ENCODE measurements at regions not wholly inside any gene's neighbourhood (a gene's known extent, or its start where the extent isn't known, plus 50 kb on each side); places are given as distances from the start of the nearest gene placed in this dataset.

DNA sequence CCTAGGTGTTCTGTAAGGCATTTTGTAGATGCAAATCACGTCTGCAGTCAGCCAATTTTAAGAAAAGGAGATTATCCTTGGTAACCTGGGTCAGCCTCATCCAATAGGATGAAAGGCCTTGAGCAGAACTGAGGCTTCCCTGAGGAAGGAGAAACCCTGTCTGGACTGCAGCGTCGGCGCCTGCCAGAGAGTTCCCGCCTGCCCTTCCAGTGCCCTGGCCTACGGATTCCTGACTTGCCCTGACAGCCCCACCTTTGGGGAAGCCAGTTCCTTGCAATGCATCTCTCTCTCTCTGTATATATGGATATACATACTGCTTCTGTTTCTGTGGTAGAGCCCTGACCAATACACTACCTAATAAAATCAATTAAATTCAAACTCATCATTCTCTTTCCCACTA is 66.2 kb upstream of the RUFY1 start:
- TF ChIP-seq RAD21 (IDR thresholded peaks at IDR 0.05; ENCODE audit: low read depth) (no peak), CEBPB (IDR thresholded peaks at IDR 0.05) (no peak), EP300 (IDR thresholded peaks at IDR 0.05; ENCODE audit: borderline replicate concordance) (no peak), USF1 (IDR thresholded peaks at IDR 0.05) (no peak), FOXM1 (IDR thresholded peaks at IDR 0.05; ENCODE audit: borderline replicate concordance, low read depth) (no peak), EGR1 (IDR thresholded peaks at IDR 0.05) (no peak), ZBTB7A (IDR thresholded peaks at IDR 0.05; ENCODE audit: low read depth) (no peak), YY1 (IDR thresholded peaks at IDR 0.05; ENCODE audit: low read depth) (no peak), NFIC (IDR thresholded peaks at IDR 0.05) (no peak), TCF12 (IDR thresholded peaks at IDR 0.05; ENCODE audit: low read depth) (no peak), TAF1 (IDR thresholded peaks at IDR 0.05; ENCODE audit: low read depth) (no peak), CREB1 (IDR thresholded peaks at IDR 0.05; ENCODE audit: low read depth) (no peak), TEAD4 (IDR thresholded peaks at IDR 0.05) (no peak), REST (IDR thresholded peaks at IDR 0.05; ENCODE audit: low read depth) (no peak), MAX (IDR thresholded peaks at IDR 0.05) (no peak)

- TF ChIP-seq REST (IDR thresholded peaks at IDR 0.05; ENCODE audit: low read depth) (peak; percentile 68), USF1 (IDR thresholded peaks at IDR 0.05) (no peak)
These were observed 71.7 kb upstream of the RUFY1 start for GRCh38 chr5:179478624-179479023.

GRCh38 chr5:179475208-179475751 is 75.1 kb upstream of the RUFY1 start:
- no peak for TF ChIP-seq FOXM1 (IDR thresholded peaks at IDR 0.05; ENCODE audit: borderline replicate concordance, low read depth)
- TF ChIP-seq CREB1 (IDR thresholded peaks at IDR 0.05; ENCODE audit: low read depth): no peak
- TF ChIP-seq MAX (IDR thresholded peaks at IDR 0.05): 0 out of 2 replicates have a peak, but pooled peaks have one; percentile 18
- TF ChIP-seq NFIC (IDR thresholded peaks at IDR 0.05): 0 out of 2 replicates have a peak, but pooled peaks have one; percentile 11

DNA sequence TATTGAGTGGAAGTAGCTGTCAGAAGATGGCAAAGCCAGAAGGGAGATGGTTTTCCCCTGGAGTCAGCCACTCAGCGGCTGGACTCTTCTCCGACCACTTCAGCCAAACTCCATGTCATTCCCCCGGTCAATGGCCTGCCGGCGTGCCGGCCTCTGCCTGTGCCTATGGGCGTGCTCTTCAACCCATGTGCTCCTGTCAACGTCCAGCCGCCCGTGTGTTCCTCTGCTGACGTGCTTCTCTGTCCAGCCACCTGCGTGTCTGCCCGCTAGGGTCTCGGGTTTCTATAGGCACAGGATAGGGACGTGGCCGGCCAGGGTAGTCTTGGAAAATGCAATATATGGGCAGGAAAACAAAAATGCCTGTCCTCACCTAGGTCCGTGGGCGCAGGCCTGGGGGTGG is 77.7 kb upstream of the RUFY1 start:
- TF ChIP-seq RAD21 (IDR thresholded peaks at IDR 0.05; ENCODE audit: low read depth) (no peak), TEAD4 (IDR thresholded peaks at IDR 0.05) (no peak)

GRCh38 chr5:179472174-179472573 is 78.2 kb upstream of the RUFY1 start:
- TF ChIP-seq ZBTB7A (IDR thresholded peaks at IDR 0.05; ENCODE audit: low read depth) (no peak), REST (IDR thresholded peaks at IDR 0.05; ENCODE audit: low read depth) (no peak), RAD21 (IDR thresholded peaks at IDR 0.05; ENCODE audit: low read depth) (no peak), TEAD4 (IDR thresholded peaks at IDR 0.05) (no peak), TCF12 (IDR thresholded peaks at IDR 0.05; ENCODE audit: low read depth) (no peak), NFIC (IDR thresholded peaks at IDR 0.05) (no peak), TAF1 (IDR thresholded peaks at IDR 0.05; ENCODE audit: low read depth) (no peak), EP300 (IDR thresholded peaks at IDR 0.05; ENCODE audit: borderline replicate concordance) (no peak), EGR1 (IDR thresholded peaks at IDR 0.05) (no peak), CEBPB (IDR thresholded peaks at IDR 0.05) (no peak), FOXM1 (IDR thresholded peaks at IDR 0.05; ENCODE audit: borderline replicate concordance, low read depth) (no peak), YY1 (IDR thresholded peaks at IDR 0.05; ENCODE audit: low read depth) (no peak), MAX (IDR thresholded peaks at IDR 0.05) (no peak), USF1 (IDR thresholded peaks at IDR 0.05) (no peak), CREB1 (IDR thresholded peaks at IDR 0.05; ENCODE audit: low read depth) (no peak)
